Suprapubic skin (tissue), 4 donors: ENCODE measurements at regions not wholly inside any gene's neighbourhood (a gene's known extent, or its start where the extent isn't known, plus 50 kb on each side); places are given as distances from the start of the nearest gene placed in this dataset.
"Not testable (repeated sequence)": the region's sequence is repeated elsewhere in the genome, so short reads cannot be mapped to it uniquely, and the experiment has no call there.

Source experiments
- DNase-seq, 2 donors: peaks; one replicate each; pipeline ENCODE4 v3.0.0-alpha.2; 2019; ENCODE audit warnings: low spot score in 2 of 2
- H3K27ac ChIP-seq: fragments of 200-600 bp; sonication (generic); one replicate; pipeline ENCODE4 v1.5.1; 2019
- H3K27me3 ChIP-seq: fragments of 200-600 bp; sonication (generic); one replicate; pipeline ENCODE4 v1.5.1; 2019
- H3K36me3 ChIP-seq: fragments of 200-600 bp; sonication (generic); one replicate; pipeline ENCODE4 v1.5.1; 2019
- H3K4me1 ChIP-seq: fragments of 200-600 bp; sonication (generic); one replicate; pipeline ENCODE4 v1.5.1; 2019
- H3K4me3 ChIP-seq: fragments of 200-600 bp; sonication (generic); one replicate; pipeline ENCODE4 v1.5.1; 2019; ENCODE audit warnings: mild to moderate bottlenecking
- H3K9me3 ChIP-seq: fragments of 200-600 bp; sonication (generic); one replicate; pipeline ENCODE4 v1.5.1; 2019
- EP300 ChIP-seq: sonication (generic); formaldehyde crosslinking; IDR thresholded peaks from one replicate; pipeline ENCODE4 v1.6.1; 2017; ENCODE audit warnings: antibody characterized with exemption
- POLR2A ChIP-seq, 2 donors: fragments of 450-650 bp; IDR thresholded peaks; one replicate each; pipeline ENCODE4 v1.6.1; 2017; ENCODE audit warnings: antibody characterized with exemption in 2 of 2, mild to moderate bottlenecking in 2 of 2, moderate library complexity in 2 of 2
- POLR2AphosphoS5 ChIP-seq, 3 donors: sonication (generic); formaldehyde crosslinking; IDR thresholded peaks; one replicate each; pipeline ENCODE4 v1.6.1; 2017; ENCODE audit warnings: antibody characterized with exemption in 3 of 3
- WGBS: methylation state at CpG from one replicate; pipeline ENCODE4 v1.1.5; 2018; 5-methylcytosine and 5-hydroxymethylcytosine counted together
- TF ChIP-seq, protein P1 (sequence below), 2 donors: fragments of 200-600 bp in 1 of 2; fragments of 450-650 bp in 1 of 2; sonication (generic) in 1 of 2; IDR thresholded peaks; one replicate each; pipeline ENCODE4 v1.5.1; 2016 to 2019; ENCODE audit warnings: antibody characterized with exemption in 2 of 2, mild to moderate bottlenecking in 1 of 2, moderate library complexity in 1 of 2

DNA sequence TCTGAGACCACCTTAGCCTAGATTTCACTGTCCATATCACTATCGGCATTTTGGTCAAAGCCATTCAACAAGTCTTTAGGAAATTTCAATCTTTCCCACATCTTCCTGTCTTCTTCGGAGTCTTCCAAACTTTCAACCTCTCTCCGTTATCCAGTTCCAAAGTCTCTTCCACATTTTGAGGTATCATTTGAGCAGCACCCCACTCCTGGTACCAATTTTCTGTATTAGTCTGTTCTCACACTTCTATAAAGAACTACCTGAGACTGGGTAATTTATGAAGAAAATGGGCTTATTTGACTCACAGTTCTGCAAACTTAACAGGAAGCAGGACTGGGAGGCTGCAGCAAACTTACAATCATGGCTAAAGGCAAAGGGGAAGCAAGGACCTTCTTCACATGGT is 215.5 kb downstream of the CYLC2 start:
- Histone ChIP-seq H3K27me3 (no peaks in the 10 kb centered on the region), H3K36me3 (no peaks in the 10 kb centered on the region), H3K27ac (no peak overlapping the region), H3K4me1 (no peaks in the 10 kb centered on the region), H3K9me3 (peaks cover 6% of the 10 kb centered on the region), H3K4me3 (no peak overlapping the region)
- TF ChIP-seq POLR2AphosphoS5 (IDR thresholded peaks at IDR 0.05), result no peak
- TF ChIP-seq, protein P1, sequence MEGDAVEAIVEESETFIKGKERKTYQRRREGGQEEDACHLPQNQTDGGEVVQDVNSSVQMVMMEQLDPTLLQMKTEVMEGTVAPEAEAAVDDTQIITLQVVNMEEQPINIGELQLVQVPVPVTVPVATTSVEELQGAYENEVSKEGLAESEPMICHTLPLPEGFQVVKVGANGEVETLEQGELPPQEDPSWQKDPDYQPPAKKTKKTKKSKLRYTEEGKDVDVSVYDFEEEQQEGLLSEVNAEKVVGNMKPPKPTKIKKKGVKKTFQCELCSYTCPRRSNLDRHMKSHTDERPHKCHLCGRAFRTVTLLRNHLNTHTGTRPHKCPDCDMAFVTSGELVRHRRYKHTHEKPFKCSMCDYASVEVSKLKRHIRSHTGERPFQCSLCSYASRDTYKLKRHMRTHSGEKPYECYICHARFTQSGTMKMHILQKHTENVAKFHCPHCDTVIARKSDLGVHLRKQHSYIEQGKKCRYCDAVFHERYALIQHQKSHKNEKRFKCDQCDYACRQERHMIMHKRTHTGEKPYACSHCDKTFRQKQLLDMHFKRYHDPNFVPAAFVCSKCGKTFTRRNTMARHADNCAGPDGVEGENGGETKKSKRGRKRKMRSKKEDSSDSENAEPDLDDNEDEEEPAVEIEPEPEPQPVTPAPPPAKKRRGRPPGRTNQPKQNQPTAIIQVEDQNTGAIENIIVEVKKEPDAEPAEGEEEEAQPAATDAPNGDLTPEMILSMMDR (IDR thresholded peaks at IDR 0.05), result no peak
- TF ChIP-seq POLR2A (IDR thresholded peaks at IDR 0.05), result no peak
- TF ChIP-seq EP300, result no peak
- DNase-seq, result no peak
- 91% methylated on average over 3 of the region's 3 CpGs for WGBS

DNA sequence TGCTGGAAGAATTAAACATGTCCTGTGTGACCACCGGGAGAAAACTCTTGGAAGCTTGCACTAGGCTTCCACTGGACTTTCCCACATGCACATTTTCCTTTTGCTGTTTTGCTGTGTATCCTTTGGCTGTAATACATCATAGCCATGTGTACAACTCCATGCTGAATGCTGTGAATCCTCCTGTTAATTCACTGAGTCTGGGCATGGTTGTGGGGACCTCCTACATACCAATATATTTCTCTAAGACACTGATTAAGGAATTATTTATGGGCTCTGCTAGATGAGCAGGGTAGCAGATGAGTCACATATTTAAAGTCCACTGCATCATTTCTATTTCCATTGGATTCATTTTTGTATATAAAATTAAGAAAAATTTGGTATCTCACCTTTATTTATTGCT is 220.1 kb downstream of the CYLC2 start:
- TF ChIP-seq, protein P1 (IDR thresholded peaks at IDR 0.05), result no peak
- TF ChIP-seq POLR2A (IDR thresholded peaks at IDR 0.05) (no peak), EP300 (no peak), POLR2AphosphoS5 (IDR thresholded peaks at IDR 0.05) (no peak)
- Histone ChIP-seq H3K27me3 (no peaks in the 10 kb centered on the region), H3K4me3 (no peak overlapping the region), H3K27ac (no peak overlapping the region), H3K4me1 (no peaks in the 10 kb centered on the region), H3K9me3 (peaks cover 4% of the 10 kb centered on the region), H3K36me3 (no peaks in the 10 kb centered on the region)
- 85% methylated on average over 1 of the region's 1 CpG for WGBS
- DNase-seq, result no peak

DNA sequence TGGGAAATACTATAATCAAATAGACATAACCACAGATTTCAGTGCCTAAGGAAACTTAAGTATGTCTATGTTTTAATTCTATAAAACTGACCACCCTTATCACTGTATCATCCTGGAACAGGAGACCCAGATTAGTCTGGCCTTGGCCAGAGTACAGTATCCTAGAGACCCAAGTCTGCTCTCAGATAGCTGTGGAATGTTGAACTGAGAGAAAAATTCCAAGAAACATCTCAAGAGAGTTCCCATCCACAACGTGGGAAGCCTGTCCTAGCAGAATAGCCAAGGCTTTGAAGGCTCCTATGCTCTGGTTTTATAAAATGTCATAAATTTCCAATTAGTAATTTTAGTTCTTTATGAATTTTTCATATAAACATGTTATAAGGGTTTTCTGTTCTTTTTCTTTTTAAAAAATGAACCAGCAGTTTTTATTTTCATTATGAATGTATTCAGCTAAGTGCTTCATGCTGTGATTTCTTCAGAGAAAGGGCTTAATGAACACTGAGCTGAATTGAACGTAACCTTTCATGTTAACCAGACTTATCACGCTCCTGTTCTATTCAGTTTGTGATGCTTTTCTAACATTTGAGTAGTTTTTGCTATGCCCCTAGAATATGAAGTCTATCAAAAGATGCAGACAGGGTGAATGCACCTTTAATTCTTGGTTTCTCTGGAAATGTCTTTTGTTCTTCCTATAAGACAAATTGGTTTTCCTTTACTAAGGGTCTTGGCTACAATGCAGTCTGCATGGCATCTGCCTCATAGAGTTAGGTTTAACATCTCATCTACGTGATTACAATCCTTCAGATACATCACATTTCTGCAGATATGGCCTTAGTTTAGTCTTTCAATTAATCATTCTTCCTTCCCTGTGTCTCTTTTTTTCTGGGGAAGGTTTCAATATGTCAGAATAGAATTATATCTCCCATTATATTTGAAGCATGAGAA is 230.8 kb downstream of the CYLC2 start:
- TF ChIP-seq POLR2A (IDR thresholded peaks at IDR 0.05) (no peak), POLR2AphosphoS5 (IDR thresholded peaks at IDR 0.05) (no peak), EP300 (no peak)
- TF ChIP-seq, protein P1 (IDR thresholded peaks at IDR 0.05), result no peak
- H3K27ac ChIP-seq, result no peak overlapping the region
- no peaks in the 10 kb centered on the region for H3K4me1 ChIP-seq
- H3K4me3 ChIP-seq, result no peak overlapping the region
- no peaks in the 10 kb centered on the region for H3K9me3 ChIP-seq
- no peaks in the 10 kb centered on the region for H3K27me3 ChIP-seq
- WGBS, result 61% methylated on average over 4 of the region's 4 CpGs
- H3K36me3 ChIP-seq, result no peaks in the 10 kb centered on the region
- DNase-seq, result no peak

DNA sequence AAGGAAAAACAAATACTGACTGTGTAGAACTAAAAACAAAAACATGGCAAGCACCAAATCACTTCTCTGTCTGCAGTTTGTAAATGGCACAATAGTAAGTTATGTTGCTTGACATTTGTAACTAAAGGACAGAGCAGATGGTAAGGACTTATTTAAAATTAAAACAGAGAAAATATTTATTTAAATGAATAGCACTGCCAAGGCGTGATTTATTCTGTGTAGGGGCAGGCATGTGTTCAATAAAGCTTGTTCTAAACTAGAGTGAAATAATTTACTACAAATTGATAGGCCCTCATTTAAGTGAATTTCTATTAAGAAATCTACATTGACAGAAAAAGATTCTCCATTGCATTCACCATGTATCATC is 231.5 kb downstream of the CYLC2 start:
- 79% methylated on average over 1 of the region's 1 CpG for WGBS

DNA sequence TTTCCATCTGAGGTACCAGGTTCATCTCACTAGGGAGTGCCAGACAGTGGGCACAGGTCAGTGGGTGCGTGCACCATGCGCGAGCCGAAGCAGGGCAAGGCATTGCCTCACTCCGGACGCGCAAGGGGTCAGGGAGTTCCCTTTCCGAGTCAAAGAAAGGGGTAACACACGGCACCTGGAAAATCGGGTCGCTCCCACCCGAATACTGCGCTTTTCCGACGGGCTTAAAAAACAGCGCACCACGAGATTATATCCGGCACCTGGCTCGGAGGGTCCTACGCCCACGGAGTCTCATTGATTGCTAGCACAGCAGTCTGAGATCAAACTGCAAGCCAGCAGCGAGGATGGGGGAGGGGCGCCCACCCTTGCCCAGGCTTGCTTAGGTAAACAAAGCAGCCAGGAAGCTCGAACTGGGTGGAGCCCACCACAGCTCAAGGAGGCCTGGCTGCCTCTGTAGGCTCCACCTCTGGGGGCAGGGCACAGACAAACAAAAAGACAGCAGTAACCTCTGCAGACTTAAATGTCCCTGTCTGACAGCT is 242.5 kb downstream of the CYLC2 start:
- WGBS, result 82% methylated on average over 21 of the region's 24 CpGs
- not testable (repeated sequence) for H3K4me3 ChIP-seq, H3K4me1 ChIP-seq, H3K27me3 ChIP-seq, H3K36me3 ChIP-seq, H3K27ac ChIP-seq, H3K9me3 ChIP-seq, DNase-seq

More for the DNA sequence above, 231.5 kb downstream of the CYLC2 start:
- H3K27ac ChIP-seq, result no peak overlapping the region
- H3K36me3 ChIP-seq, result no peaks in the 10 kb centered on the region
- no peaks in the 10 kb centered on the region for H3K27me3 ChIP-seq
- no peak for DNase-seq
- no peak overlapping the region for H3K4me3 ChIP-seq
- no peaks in the 10 kb centered on the region for H3K9me3 ChIP-seq
- TF ChIP-seq POLR2A (IDR thresholded peaks at IDR 0.05) (no peak), EP300 (no peak)
- no peaks in the 10 kb centered on the region for H3K4me1 ChIP-seq

DNA sequence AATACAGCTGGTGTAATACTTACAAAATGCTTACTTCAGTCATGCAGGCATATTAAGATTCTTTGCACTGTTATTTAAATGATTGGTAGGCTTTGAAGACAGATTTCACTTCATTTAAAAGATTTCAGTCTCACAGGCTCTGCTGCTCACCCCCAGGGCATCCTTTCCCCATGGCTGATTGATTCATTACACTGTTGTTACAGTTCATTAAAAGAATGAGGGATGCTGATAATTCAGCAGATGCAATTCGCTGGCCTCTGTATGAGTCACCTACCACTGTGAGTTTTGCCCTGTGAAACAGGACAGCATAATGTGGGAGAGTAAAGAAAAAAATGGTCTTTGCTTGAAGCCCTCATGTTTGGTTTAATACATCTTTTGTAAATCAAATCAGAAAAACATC is 246.9 kb downstream of the CYLC2 start:
- no peaks in the 10 kb centered on the region for H3K36me3 ChIP-seq
- H3K4me3 ChIP-seq, result no peak overlapping the region
- TF ChIP-seq EP300, result no peak
- TF ChIP-seq, protein P1 (IDR thresholded peaks at IDR 0.05), result no peak
- no peak for TF ChIP-seq POLR2AphosphoS5 (IDR thresholded peaks at IDR 0.05)
- TF ChIP-seq POLR2A (IDR thresholded peaks at IDR 0.05), result no peak
- no peak overlapping the region for H3K27ac ChIP-seq
- DNase-seq, result no peak
- H3K9me3 ChIP-seq, result peaks cover 3% of the 10 kb centered on the region
- 32% methylated on average over 1 of the region's 1 CpG for WGBS
- no peaks in the 10 kb centered on the region for H3K4me1 ChIP-seq
- H3K27me3 ChIP-seq, result no peaks in the 10 kb centered on the region
